Neural cell (in vitro differentiated cells): ENCODE measurements at regions not wholly inside any gene's neighbourhood (a gene's known extent, or its start where the extent isn't known, plus 50 kb on each side); places are given as distances from the start of the nearest gene placed in this dataset.

Source experiments
- H2AFZ ChIP-seq: fragments of 200-600, 300-800 bp; sonication (generic), shearing (Covaris generic); 2 replicates; pipeline ENCODE4 v1.6.0; 2014; ENCODE audit warnings: low read depth, mild to moderate bottlenecking, antibody characterized with exemption, low read length, moderate library complexity
- H3F3A ChIP-seq: fragments of 200-600 bp; shearing (Covaris generic); 2 replicates; pipeline ENCODE4 v1.6.1; 2016; ENCODE audit warnings: mild to moderate bottlenecking, moderate library complexity, mixed read lengths, antibody characterized with exemption, low read length; ENCODE audit not compliant: insufficient read depth, poor library complexity, severe bottlenecking
- H3K27ac ChIP-seq: fragments of 200-600, 300-800 bp; sonication (generic), shearing (Covaris generic); 2 replicates; pipeline ENCODE4 v1.5.1; 2014; ENCODE audit warnings: mild to moderate bottlenecking, low read length, moderate library complexity
- H3K27me3 ChIP-seq: fragments of 300-800, 200-600 bp; sonication (generic), shearing (Covaris generic); 2 replicates; pipeline ENCODE4 v1.6.0; 2014; ENCODE audit warnings: mild to moderate bottlenecking, low read depth, low read length, moderate library complexity; ENCODE audit not compliant: insufficient read depth
- H3K36me3 ChIP-seq: fragments of 300-800, 200-600 bp; sonication (generic), shearing (Covaris generic); 2 replicates; pipeline ENCODE4 v1.5.1; 2014; ENCODE audit warnings: mild to moderate bottlenecking, antibody characterized with exemption, low read length, moderate library complexity; ENCODE audit not compliant: insufficient read depth
- H3K4me2 ChIP-seq: fragments of 300-800, 200-600 bp; sonication (generic), shearing (Covaris generic); 2 replicates; pipeline ENCODE4 v1.6.0; 2014; ENCODE audit warnings: mild to moderate bottlenecking, low read length
- H3K4me3 ChIP-seq: fragments of 300-800, 200-600 bp; sonication (generic), shearing (Covaris generic); 2 replicates; pipeline ENCODE4 v1.5.1; 2014; ENCODE audit warnings: mild to moderate bottlenecking, low read length, moderate library complexity
- H3K79me2 ChIP-seq: fragments of 200-600 bp; shearing (Covaris generic); replicated peaks from 2 replicates; pipeline ENCODE4 v1.6.0; 2014; ENCODE audit warnings: mild to moderate bottlenecking, low read length, moderate library complexity; ENCODE audit not compliant: insufficient read depth
- H3K9ac ChIP-seq: fragments of 300-800, 200-600 bp; sonication (generic), shearing (Covaris generic); 2 replicates; pipeline ENCODE4 v1.6.1; 2016; ENCODE audit warnings: mild to moderate bottlenecking, low read length, mixed read lengths
- H3K9me2 ChIP-seq: fragments of 200-600 bp; shearing (Covaris generic); 2 replicates; pipeline ENCODE4 v1.6.1; 2016; ENCODE audit warnings: mild to moderate bottlenecking, low read length, mixed read lengths; ENCODE audit not compliant: insufficient read depth
- H3K9me3 ChIP-seq: fragments of 200-600, 300-800 bp; sonication (generic), shearing (Covaris generic); 2 replicates; pipeline ENCODE4 v1.6.1; 2016; ENCODE audit warnings: mild to moderate bottlenecking, mixed run types, low read length, moderate library complexity, mixed read lengths
- H4K20me1 ChIP-seq: fragments of 200-600 bp; shearing (Covaris generic); 2 replicates; pipeline ENCODE4 v1.6.1; 2016; ENCODE audit warnings: mild to moderate bottlenecking, mixed run types; ENCODE audit not compliant: insufficient read depth
- EP300 ChIP-seq: fragments of 450-650 bp; conservative IDR thresholded peaks from 2 replicates; pipeline ENCODE4 v1.6.1; 2014; ENCODE audit warnings: antibody characterized with exemption, mild to moderate bottlenecking, moderate library complexity; ENCODE audit not compliant: poor library complexity, severe bottlenecking
- EZH2 ChIP-seq: fragments of 200-600, 300-800 bp; shearing (Covaris generic), sonication (generic); IDR thresholded peaks from 2 replicates; pipeline ENCODE4 v1.6.1; 2014; ENCODE audit warnings: antibody characterized with exemption, low read length, borderline replicate concordance, mild to moderate bottlenecking; ENCODE audit not compliant: insufficient read depth, poor library complexity, severe bottlenecking
- MXI1 ChIP-seq: fragments of 450-650 bp; conservative IDR thresholded peaks from 2 replicates; pipeline ENCODE4 v1.6.1; 2014; ENCODE audit warnings: antibody characterized with exemption, mild to moderate bottlenecking; ENCODE audit not compliant: poor library complexity, severe bottlenecking
- POLR2AphosphoS5 ChIP-seq: IDR thresholded peaks from 2 replicates; pipeline ENCODE4 v1.6.1; 2012
- RAD21 ChIP-seq: fragments of 450-650 bp; conservative IDR thresholded peaks from 2 replicates; pipeline ENCODE4 v1.6.1; 2014; ENCODE audit warnings: antibody characterized with exemption, mild to moderate bottlenecking, moderate library complexity
- SMC3 ChIP-seq: fragments of 450-650 bp; conservative IDR thresholded peaks from 2 replicates; pipeline ENCODE4 v1.6.1; 2014; ENCODE audit warnings: antibody characterized with exemption, mild to moderate bottlenecking, moderate library complexity; ENCODE audit not compliant: poor library complexity
- TAF1 ChIP-seq: IDR thresholded peaks from 2 replicates; pipeline ENCODE4 v1.6.1; 2012; ENCODE audit warnings: low read depth
- TF ChIP-seq, protein P1 (sequence below): fragments of 450-650 bp; IDR thresholded peaks from 2 replicates; pipeline ENCODE4 v1.5.1; 2014; ENCODE audit warnings: antibody characterized with exemption, mild to moderate bottlenecking, moderate library complexity; ENCODE audit not compliant: poor library complexity, severe bottlenecking
- TF ChIP-seq, protein P2 (sequence below): IDR thresholded peaks from 2 replicates; pipeline ENCODE4 v1.6.1; 2012; ENCODE audit warnings: borderline replicate concordance

DNA sequence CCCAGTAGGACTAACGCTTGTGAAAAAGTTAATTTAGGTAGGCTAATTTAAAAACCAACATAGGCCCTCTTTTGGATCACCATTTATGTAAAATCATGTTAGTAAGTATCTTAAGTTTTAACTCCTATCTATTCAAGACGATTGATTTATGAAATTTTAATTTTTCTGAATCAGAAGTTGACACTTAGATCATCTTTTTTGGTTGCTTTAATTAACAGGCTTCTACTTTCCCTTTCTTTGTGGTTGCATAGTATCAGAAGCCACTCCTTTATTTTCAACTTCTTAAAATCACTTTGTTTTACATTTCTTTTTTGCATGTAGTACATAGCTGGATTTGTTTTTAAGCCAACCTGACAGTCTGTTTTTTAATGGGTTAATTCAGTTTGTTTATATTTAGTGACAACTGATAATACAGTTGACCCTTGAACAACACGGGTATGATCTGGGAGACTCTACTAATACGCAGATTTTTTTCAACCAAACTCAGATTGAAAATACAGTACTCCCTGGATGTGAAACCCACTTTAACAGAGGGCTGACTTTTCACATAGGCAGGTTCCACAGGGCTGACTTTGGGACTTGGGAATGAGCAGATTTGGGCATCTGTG is 69.7 kb upstream of the SYPL1 start:
- Histone ChIP-seq H4K20me1 (no peaks in the 10 kb centered on the region), H3K4me3 (no peak overlapping the region), H3K79me2 (no peaks in the 10 kb centered on the region), H3K36me3 (no peaks in the 10 kb centered on the region), H3K27me3 (no peaks in the 10 kb centered on the region), H3K27ac (no peak overlapping the region), H3F3A (no peaks in the 10 kb centered on the region), H3K4me2 (no peak overlapping the region), H2AFZ (no peak overlapping the region), H3K9me2 (no peaks in the 10 kb centered on the region), H3K9me3 (no peaks in the 10 kb centered on the region), H3K9ac (no peak overlapping the region)
- no peak for TF ChIP-seq MXI1
- no peak for TF ChIP-seq TAF1
- TF ChIP-seq POLR2AphosphoS5, result no peak
- TF ChIP-seq, protein P1, sequence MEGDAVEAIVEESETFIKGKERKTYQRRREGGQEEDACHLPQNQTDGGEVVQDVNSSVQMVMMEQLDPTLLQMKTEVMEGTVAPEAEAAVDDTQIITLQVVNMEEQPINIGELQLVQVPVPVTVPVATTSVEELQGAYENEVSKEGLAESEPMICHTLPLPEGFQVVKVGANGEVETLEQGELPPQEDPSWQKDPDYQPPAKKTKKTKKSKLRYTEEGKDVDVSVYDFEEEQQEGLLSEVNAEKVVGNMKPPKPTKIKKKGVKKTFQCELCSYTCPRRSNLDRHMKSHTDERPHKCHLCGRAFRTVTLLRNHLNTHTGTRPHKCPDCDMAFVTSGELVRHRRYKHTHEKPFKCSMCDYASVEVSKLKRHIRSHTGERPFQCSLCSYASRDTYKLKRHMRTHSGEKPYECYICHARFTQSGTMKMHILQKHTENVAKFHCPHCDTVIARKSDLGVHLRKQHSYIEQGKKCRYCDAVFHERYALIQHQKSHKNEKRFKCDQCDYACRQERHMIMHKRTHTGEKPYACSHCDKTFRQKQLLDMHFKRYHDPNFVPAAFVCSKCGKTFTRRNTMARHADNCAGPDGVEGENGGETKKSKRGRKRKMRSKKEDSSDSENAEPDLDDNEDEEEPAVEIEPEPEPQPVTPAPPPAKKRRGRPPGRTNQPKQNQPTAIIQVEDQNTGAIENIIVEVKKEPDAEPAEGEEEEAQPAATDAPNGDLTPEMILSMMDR, result no peak
- TF ChIP-seq, protein P2, sequence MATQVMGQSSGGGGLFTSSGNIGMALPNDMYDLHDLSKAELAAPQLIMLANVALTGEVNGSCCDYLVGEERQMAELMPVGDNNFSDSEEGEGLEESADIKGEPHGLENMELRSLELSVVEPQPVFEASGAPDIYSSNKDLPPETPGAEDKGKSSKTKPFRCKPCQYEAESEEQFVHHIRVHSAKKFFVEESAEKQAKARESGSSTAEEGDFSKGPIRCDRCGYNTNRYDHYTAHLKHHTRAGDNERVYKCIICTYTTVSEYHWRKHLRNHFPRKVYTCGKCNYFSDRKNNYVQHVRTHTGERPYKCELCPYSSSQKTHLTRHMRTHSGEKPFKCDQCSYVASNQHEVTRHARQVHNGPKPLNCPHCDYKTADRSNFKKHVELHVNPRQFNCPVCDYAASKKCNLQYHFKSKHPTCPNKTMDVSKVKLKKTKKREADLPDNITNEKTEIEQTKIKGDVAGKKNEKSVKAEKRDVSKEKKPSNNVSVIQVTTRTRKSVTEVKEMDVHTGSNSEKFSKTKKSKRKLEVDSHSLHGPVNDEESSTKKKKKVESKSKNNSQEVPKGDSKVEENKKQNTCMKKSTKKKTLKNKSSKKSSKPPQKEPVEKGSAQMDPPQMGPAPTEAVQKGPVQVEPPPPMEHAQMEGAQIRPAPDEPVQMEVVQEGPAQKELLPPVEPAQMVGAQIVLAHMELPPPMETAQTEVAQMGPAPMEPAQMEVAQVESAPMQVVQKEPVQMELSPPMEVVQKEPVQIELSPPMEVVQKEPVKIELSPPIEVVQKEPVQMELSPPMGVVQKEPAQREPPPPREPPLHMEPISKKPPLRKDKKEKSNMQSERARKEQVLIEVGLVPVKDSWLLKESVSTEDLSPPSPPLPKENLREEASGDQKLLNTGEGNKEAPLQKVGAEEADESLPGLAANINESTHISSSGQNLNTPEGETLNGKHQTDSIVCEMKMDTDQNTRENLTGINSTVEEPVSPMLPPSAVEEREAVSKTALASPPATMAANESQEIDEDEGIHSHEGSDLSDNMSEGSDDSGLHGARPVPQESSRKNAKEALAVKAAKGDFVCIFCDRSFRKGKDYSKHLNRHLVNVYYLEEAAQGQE, result no peak
- TF ChIP-seq RAD21, result no peak
- no peak for TF ChIP-seq SMC3
- TF ChIP-seq EZH2, result no peak
- TF ChIP-seq EP300, result no peak

DNA sequence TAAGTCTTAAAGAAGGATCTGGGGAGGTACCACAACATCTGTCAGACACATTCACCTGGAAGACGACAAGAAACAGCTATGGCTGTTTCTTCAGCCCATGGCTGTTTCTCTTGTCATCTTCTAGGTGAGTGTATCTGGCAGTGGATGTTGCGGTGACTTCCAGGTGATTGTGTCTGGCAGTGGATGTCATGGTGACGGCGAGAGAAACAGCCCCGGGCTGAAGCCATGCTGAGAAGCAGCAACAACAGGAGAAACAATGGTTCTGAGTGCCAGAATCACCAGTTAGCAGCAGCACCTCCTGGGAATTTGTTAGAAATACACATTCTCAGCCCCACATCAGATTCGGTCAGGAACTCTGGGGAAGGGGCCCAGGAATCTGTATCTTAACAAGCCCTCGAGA is 68.6 kb upstream of the SYPL1 start:
- Histone ChIP-seq H3K4me3 (no peak overlapping the region), H2AFZ (no peak overlapping the region), H3K9ac (no peak overlapping the region), H3K36me3 (no peaks in the 10 kb centered on the region), H3K4me2 (no peak overlapping the region), H3K9me2 (no peaks in the 10 kb centered on the region), H3K27me3 (no peaks in the 10 kb centered on the region), H3K79me2 (no peaks in the 10 kb centered on the region), H3K9me3 (no peaks in the 10 kb centered on the region), H3K27ac (no peak overlapping the region), H4K20me1 (no peaks in the 10 kb centered on the region), H3F3A (no peaks in the 10 kb centered on the region)
- no peak for TF ChIP-seq POLR2AphosphoS5
- TF ChIP-seq EZH2, result no peak
- TF ChIP-seq, protein P2, result no peak
- no peak for TF ChIP-seq MXI1
- no peak for TF ChIP-seq RAD21
- TF ChIP-seq TAF1, result no peak
- no peak for TF ChIP-seq SMC3
- TF ChIP-seq, protein P1, result no peak
- no peak for TF ChIP-seq EP300
